H9 (cell line): ENCODE measurements at regions not wholly inside any gene's neighbourhood (a gene's known extent, or its start where the extent isn't known, plus 50 kb on each side); places are given as distances from the start of the nearest gene placed in this dataset.

Experiments
- DNase-seq: peaks from one replicate; pipeline ENCODE4 v3.0.0-alpha.2; 2017
- H2AFZ ChIP-seq: one replicate; pipeline ENCODE4 v1.6.1; 2013; ENCODE audit warnings: mild to moderate bottlenecking, low read length, control low read depth, moderate library complexity
- H2AK5ac ChIP-seq: 2 replicates; pipeline ENCODE4 v1.6.1; 2013; ENCODE audit warnings: low read length, control low read depth, mixed read lengths; ENCODE audit not compliant: insufficient read length
- H2BK120ac ChIP-seq: one replicate; pipeline ENCODE4 v1.6.1; 2013; ENCODE audit warnings: low read depth, mild to moderate bottlenecking, low read length, control low read depth, inconsistent platforms; ENCODE audit not compliant: poor library complexity, severe bottlenecking
- H2BK12ac ChIP-seq: 2 replicates; pipeline ENCODE4 v1.6.1; 2013; ENCODE audit warnings: low read length, control low read depth, mixed read lengths, low read depth; ENCODE audit not compliant: insufficient read length
- H2BK15ac ChIP-seq: 2 replicates; pipeline ENCODE4 v1.6.1; 2013; ENCODE audit warnings: low read depth, low read length, control low read depth
- H2BK20ac ChIP-seq: one replicate; pipeline ENCODE4 v1.6.1; 2013; ENCODE audit warnings: low read depth, mild to moderate bottlenecking, low read length, control low read depth, inconsistent platforms; ENCODE audit not compliant: poor library complexity, severe bottlenecking
- H2BK5ac ChIP-seq: 2 replicates; pipeline ENCODE4 v1.6.1; 2013; ENCODE audit warnings: low read length, control low read depth, mixed read lengths; ENCODE audit not compliant: insufficient read length
- H3K14ac ChIP-seq: 2 replicates; pipeline ENCODE4 v1.6.1; 2013; ENCODE audit warnings: low read length, control low read depth; ENCODE audit not compliant: insufficient read depth
- H3K18ac ChIP-seq: 2 replicates; pipeline ENCODE4 v1.6.1; 2013; ENCODE audit warnings: low read depth, mild to moderate bottlenecking, mixed read lengths, low read length, control low read depth; ENCODE audit not compliant: insufficient read length
- H3K23ac ChIP-seq: 2 replicates; pipeline ENCODE4 v1.6.1; 2013; ENCODE audit warnings: low read length, control low read depth, mixed read lengths, low read depth; ENCODE audit not compliant: insufficient read length
- H3K23me2 ChIP-seq: 2 replicates; pipeline ENCODE4 v1.6.1; 2013; ENCODE audit warnings: low read depth, mild to moderate bottlenecking, mixed read lengths, low read length, control low read depth; ENCODE audit not compliant: insufficient read length, poor library complexity, severe bottlenecking
- H3K27ac ChIP-seq: 2 replicates; pipeline ENCODE4 v1.5.1; 2013; ENCODE audit warnings: low read length, control low read depth, mixed read lengths, low read depth; ENCODE audit not compliant: insufficient read length
- H3K27me3 ChIP-seq: 2 replicates; pipeline ENCODE4 v1.6.1; 2013; ENCODE audit warnings: low read length, control low read depth, inconsistent platforms; ENCODE audit not compliant: insufficient read depth
- H3K4ac ChIP-seq: 2 replicates; pipeline ENCODE4 v1.6.1; 2013; ENCODE audit warnings: low read depth, mild to moderate bottlenecking, control low read depth, inconsistent platforms, low read length, moderate library complexity
- H3K4me1 ChIP-seq: 2 replicates; pipeline ENCODE4 v1.6.1; 2013; ENCODE audit warnings: low read length, control low read depth, inconsistent platforms; ENCODE audit not compliant: insufficient read depth
- H3K4me2 ChIP-seq: 2 replicates; pipeline ENCODE4 v1.6.1; 2013; ENCODE audit warnings: low read length, control low read depth, mixed read lengths; ENCODE audit not compliant: insufficient read length, insufficient read depth
- H3K56ac ChIP-seq: 2 replicates; pipeline ENCODE4 v1.6.1; 2013; ENCODE audit warnings: low read depth, mild to moderate bottlenecking, mixed read lengths, low read length, control low read depth; ENCODE audit not compliant: insufficient read length
- H3K79me1 ChIP-seq: 2 replicates; pipeline ENCODE4 v1.6.1; 2013; ENCODE audit warnings: low read depth, mild to moderate bottlenecking, moderate library complexity, low read length, control low read depth, inconsistent platforms; ENCODE audit not compliant: insufficient read depth, poor library complexity, severe bottlenecking
- H3K79me2 ChIP-seq: 2 replicates; pipeline ENCODE4 v1.6.1; 2013; ENCODE audit warnings: low read length, control low read depth, inconsistent platforms; ENCODE audit not compliant: insufficient read depth
- H3K9ac ChIP-seq: 2 replicates; pipeline ENCODE4 v1.6.1; 2013; ENCODE audit warnings: low read length, control low read depth, mixed read lengths; ENCODE audit not compliant: insufficient read length; ENCODE audit errors: extremely low read depth
- H3K9me3 ChIP-seq: one replicate; pipeline ENCODE4 v1.6.1; 2013; ENCODE audit warnings: low read depth, low read length, inconsistent platforms; ENCODE audit not compliant: control insufficient read depth
- H3T11ph ChIP-seq: one replicate; pipeline ENCODE4 v1.6.1; 2013; ENCODE audit warnings: mild to moderate bottlenecking, low read length, control low read depth, inconsistent platforms
- H4K20me1 ChIP-seq: one replicate; pipeline ENCODE4 v1.6.1; 2013; ENCODE audit not compliant: control insufficient read depth, insufficient read length, insufficient read depth
- H4K5ac ChIP-seq: 2 replicates; pipeline ENCODE4 v1.6.1; 2013; ENCODE audit warnings: low read depth, mild to moderate bottlenecking, mixed read lengths, low read length, control low read depth; ENCODE audit not compliant: insufficient read length
- H4K8ac ChIP-seq: replicated peaks from 2 replicates; pipeline ENCODE4 v1.6.1; 2013; ENCODE audit warnings: low read length, control low read depth, mixed read lengths, low read depth; ENCODE audit not compliant: insufficient read length
- H4K91ac ChIP-seq: 2 replicates; pipeline ENCODE4 v1.6.1; 2013; ENCODE audit warnings: low read depth, mild to moderate bottlenecking, moderate library complexity, mixed read lengths, low read length, control low read depth; ENCODE audit not compliant: insufficient read length
- H3K27ac Mint-ChIP-seq, 3 experiments: 2 replicates in 2 of 3; 3 replicates in 1 of 3; pipeline ENCODE4 v1.8.0; 2020 to 2021; ENCODE audit warnings: mixed read lengths in 3 of 3, mild to moderate bottlenecking in 1 of 3, moderate library complexity in 1 of 3
- H3K27me3 Mint-ChIP-seq: 2 replicates; pipeline ENCODE4 v1.8.0; 2021; ENCODE audit warnings: low read depth, mild to moderate bottlenecking, moderate library complexity, mixed read lengths
- H3K36me3 Mint-ChIP-seq, 3 experiments: 2 replicates in 2 of 3; 3 replicates in 1 of 3; pipeline ENCODE4 v1.8.0; 2020 to 2021; ENCODE audit warnings: low read depth in 3 of 3, mixed read lengths in 3 of 3; ENCODE audit not compliant: insufficient read depth in 1 of 3
- H3K4me1 Mint-ChIP-seq, 2 experiments: 2 replicates each; pipeline ENCODE4 v1.8.0; 2020; ENCODE audit warnings: mixed read lengths in 2 of 2
- H3K4me3 Mint-ChIP-seq, 2 experiments: 2 replicates in 1 of 2; 3 replicates in 1 of 2; pipeline ENCODE4 v1.8.0; 2020 to 2021; ENCODE audit warnings: mild to moderate bottlenecking in 2 of 2, mixed read lengths in 2 of 2, moderate library complexity in 1 of 2
- H3K9me3 Mint-ChIP-seq, 2 experiments: 2 replicates in 1 of 2; 3 replicates in 1 of 2; pipeline ENCODE4 v1.8.0; 2020; ENCODE audit warnings: mild to moderate bottlenecking in 2 of 2, mixed read lengths in 2 of 2, moderate library complexity in 1 of 2
- WGBS: extraction: QIAGEN DNeasy Blood & Tissue Kit; methylation state at CpG from one replicate; pipeline ENCODE4 v1.1.7; 2013; ENCODE audit warnings: missing lambda C conversion rate, low lambda C conversion rate, mixed read lengths; ENCODE audit not compliant: insufficient read length; ENCODE audit errors: extremely low coverage; 5-methylcytosine and 5-hydroxymethylcytosine counted together
- TF ChIP-seq, protein P1 (sequence below): fragments of 200-600 bp; sonication (generic); conservative IDR thresholded peaks from 3 replicates; pipeline ENCODE4 v1.8.0; 2021; ENCODE audit warnings: antibody characterized with exemption, mild to moderate bottlenecking

DNA sequence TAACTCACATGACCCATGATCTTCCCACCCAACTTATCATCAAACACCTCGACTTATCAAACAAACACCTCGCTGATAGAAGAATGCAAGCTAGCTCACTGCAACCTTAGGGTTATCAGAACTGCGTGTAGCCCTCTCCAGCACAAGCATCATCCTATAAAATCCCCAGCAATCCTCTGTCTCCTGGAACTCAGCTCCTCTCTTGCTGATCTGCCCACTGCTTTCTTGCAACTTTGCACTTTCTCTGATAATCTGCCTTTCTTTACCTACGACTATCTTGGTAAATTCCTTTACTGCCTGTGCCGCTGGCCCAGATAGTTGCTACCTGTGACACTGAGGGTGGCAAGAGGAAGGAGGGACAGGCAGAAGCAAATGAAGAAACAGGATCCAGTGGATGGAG, 210.9 kb downstream of the ACTR3B start:
- H2AFZ ChIP-seq, result no peak overlapping the region
- H4K5ac ChIP-seq, result no peak overlapping the region
- H2BK5ac ChIP-seq, result no peak overlapping the region
- Mint-ChIP-seq H3K4me3 (no peak overlapping the region), H3K27me3 (peaks cover 17% of the 10 kb centered on the region), H3K27ac (peak overlapping the region in 1 of 3 experiments; percentile 48; a peak in 2 of 7 replicates), H3K4me1 (peaks cover 46 to 55% of the 10 kb centered on the region in 2 experiments), H3K36me3 (peaks cover 36 to 74% (median 51%) of the 10 kb centered on the region in 3 experiments), H3K9me3 (peaks cover 57 to 67% of the 10 kb centered on the region in 2 experiments)
- H3K23me2 ChIP-seq, result no peaks in the 10 kb centered on the region
- no peaks in the 10 kb centered on the region for H3K79me1 ChIP-seq
- H3K18ac ChIP-seq, result no peak overlapping the region
- WGBS, result no CpG with 5 or more reads among the region's 5 CpGs
- H3K4me1 ChIP-seq, result peaks cover 8% of the 10 kb centered on the region; the same call in 1 of the 2 replicates
- no peaks in the 10 kb centered on the region for H3K27me3 ChIP-seq
- H4K8ac ChIP-seq, result no peak overlapping the region
- no peak overlapping the region for H3K27ac ChIP-seq
- H4K91ac ChIP-seq, result no peak overlapping the region
- no peak for DNase-seq
- H3K79me2 ChIP-seq, result no peaks in the 10 kb centered on the region
- H4K20me1 ChIP-seq, result no peaks in the 10 kb centered on the region
- no peak overlapping the region for H2BK120ac ChIP-seq
- H2BK15ac ChIP-seq, result no peak overlapping the region
- H3K4me2 ChIP-seq, result no peak overlapping the region
- H2BK12ac ChIP-seq, result no peak overlapping the region
- no peak overlapping the region for H2BK20ac ChIP-seq
- H2AK5ac ChIP-seq, result no peak overlapping the region
- TF ChIP-seq, protein P1, sequence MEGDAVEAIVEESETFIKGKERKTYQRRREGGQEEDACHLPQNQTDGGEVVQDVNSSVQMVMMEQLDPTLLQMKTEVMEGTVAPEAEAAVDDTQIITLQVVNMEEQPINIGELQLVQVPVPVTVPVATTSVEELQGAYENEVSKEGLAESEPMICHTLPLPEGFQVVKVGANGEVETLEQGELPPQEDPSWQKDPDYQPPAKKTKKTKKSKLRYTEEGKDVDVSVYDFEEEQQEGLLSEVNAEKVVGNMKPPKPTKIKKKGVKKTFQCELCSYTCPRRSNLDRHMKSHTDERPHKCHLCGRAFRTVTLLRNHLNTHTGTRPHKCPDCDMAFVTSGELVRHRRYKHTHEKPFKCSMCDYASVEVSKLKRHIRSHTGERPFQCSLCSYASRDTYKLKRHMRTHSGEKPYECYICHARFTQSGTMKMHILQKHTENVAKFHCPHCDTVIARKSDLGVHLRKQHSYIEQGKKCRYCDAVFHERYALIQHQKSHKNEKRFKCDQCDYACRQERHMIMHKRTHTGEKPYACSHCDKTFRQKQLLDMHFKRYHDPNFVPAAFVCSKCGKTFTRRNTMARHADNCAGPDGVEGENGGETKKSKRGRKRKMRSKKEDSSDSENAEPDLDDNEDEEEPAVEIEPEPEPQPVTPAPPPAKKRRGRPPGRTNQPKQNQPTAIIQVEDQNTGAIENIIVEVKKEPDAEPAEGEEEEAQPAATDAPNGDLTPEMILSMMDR, result no peak
- no peak overlapping the region for H3T11ph ChIP-seq
- H3K14ac ChIP-seq, result no peak overlapping the region
- no peak overlapping the region for H3K23ac ChIP-seq
- H3K56ac ChIP-seq, result no peak overlapping the region
- no peak overlapping the region for H3K4ac ChIP-seq
- H3K9me3 ChIP-seq, result peaks cover 30% of the 10 kb centered on the region
- H3K9ac ChIP-seq, result no peak overlapping the region
